ENCODE measurements at regions not wholly inside any gene's neighbourhood (a gene's known extent, or its start where the extent isn't known, plus 50 kb on each side); places are given as distances from the start of the nearest gene placed in this dataset.

DNA sequence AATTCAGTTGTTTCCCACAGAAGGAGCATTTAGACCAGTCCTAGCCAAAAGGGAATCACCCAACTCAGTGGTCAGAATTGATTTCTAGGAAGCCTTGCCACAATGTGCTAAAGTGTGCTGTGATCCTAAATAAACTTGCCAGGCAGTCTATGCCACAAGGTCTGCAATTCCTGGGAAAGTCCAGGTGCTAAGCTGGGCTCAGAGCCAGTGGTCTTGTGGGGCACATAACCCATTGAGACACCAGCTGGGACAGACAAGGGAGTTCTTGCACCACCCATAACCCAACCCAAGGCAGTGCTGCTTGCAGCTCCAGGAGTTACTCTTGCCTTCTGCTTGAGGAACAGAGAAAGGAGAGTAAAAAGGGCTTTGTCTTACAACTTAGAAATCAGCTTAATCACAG, 489.5 kb upstream of the SPRY2 start:
- H3K4me3 ChIP-seq (replicated peaks; ENCODE audit: insufficient read depth, low read length) = no peak overlapping the region
- no peak for DNase-seq (ENCODE audit: low read depth in 1 of 2, low spot score in 1 of 2)
- no peak overlapping the region for H3K27ac ChIP-seq (replicated peaks)
- TF ChIP-seq CTCF (IDR thresholded peaks at IDR 0.05; ENCODE audit: insufficient read depth, low read length) = no peak
- no peak for TF ChIP-seq POLR2AphosphoS5 (IDR thresholded peaks at IDR 0.05; ENCODE audit: low read depth)
- TF ChIP-seq REST (IDR thresholded peaks at IDR 0.05; ENCODE audit: insufficient replicate concordance, low read depth) = no peak
- no peak for TF ChIP-seq GABPA (IDR thresholded peaks at IDR 0.05; ENCODE audit: low read depth)
- no peak for TF ChIP-seq SPI1 (IDR thresholded peaks at IDR 0.05; ENCODE audit: borderline replicate concordance, low read depth)
- no peaks in the 10 kb centered on the region for H3K27me3 ChIP-seq (ENCODE audit: insufficient read depth, poor library complexity, severe bottlenecking)

- DNase-seq (ENCODE audit: low read depth in 1 of 2, low spot score in 1 of 2) = no peak
- no peak for TF ChIP-seq POLR2AphosphoS5 (IDR thresholded peaks at IDR 0.05; ENCODE audit: low read depth)
- TF ChIP-seq GABPA (IDR thresholded peaks at IDR 0.05; ENCODE audit: low read depth) = no peak
- TF ChIP-seq REST (IDR thresholded peaks at IDR 0.05; ENCODE audit: insufficient replicate concordance, low read depth) = no peak
- TF ChIP-seq CTCF (IDR thresholded peaks at IDR 0.05; ENCODE audit: insufficient read depth, low read length) = no peak
- TF ChIP-seq SPI1 (IDR thresholded peaks at IDR 0.05; ENCODE audit: borderline replicate concordance, low read depth) = no peak
- no peak overlapping the region for H3K27ac ChIP-seq (replicated peaks)
- H3K4me3 ChIP-seq (replicated peaks; ENCODE audit: insufficient read depth, low read length) = no peak overlapping the region
- no peaks in the 10 kb centered on the region for H3K27me3 ChIP-seq (ENCODE audit: insufficient read depth, poor library complexity, severe bottlenecking)
These were observed 487.8 kb upstream of the SPRY2 start for GRCh38 chr13:80828759-80829158.

DNA sequence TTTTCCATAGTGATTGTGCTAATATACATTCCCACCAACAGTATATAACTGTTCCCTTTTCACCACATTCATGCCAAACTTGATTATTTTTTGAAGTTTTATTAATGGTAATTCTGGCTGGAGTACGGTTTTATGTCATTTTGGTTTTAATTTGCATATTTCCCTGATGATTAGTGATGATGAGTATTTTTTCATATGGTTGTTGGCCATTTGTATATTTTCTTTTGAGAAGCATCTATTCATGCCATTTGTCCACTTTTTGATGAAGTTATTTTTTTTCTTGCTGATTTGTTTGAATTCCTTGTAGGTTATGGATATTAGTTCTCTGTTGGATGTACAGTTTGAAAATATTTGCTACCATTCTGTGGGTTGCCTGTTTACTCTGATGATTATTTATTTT, 484.4 kb upstream of the SPRY2 start:
- H3K27me3 ChIP-seq (ENCODE audit: insufficient read depth, poor library complexity, severe bottlenecking) = no peaks in the 10 kb centered on the region
- no peak overlapping the region for H3K4me3 ChIP-seq (replicated peaks; ENCODE audit: insufficient read depth, low read length)
- H3K27ac ChIP-seq (replicated peaks) = no peak overlapping the region
- no peak for DNase-seq (ENCODE audit: low read depth in 1 of 2, low spot score in 1 of 2)
- no peak for TF ChIP-seq POLR2AphosphoS5 (IDR thresholded peaks at IDR 0.05; ENCODE audit: low read depth)
- no peak for TF ChIP-seq REST (IDR thresholded peaks at IDR 0.05; ENCODE audit: insufficient replicate concordance, low read depth)
- no peak for TF ChIP-seq CTCF (IDR thresholded peaks at IDR 0.05; ENCODE audit: insufficient read depth, low read length)
- TF ChIP-seq GABPA (IDR thresholded peaks at IDR 0.05; ENCODE audit: low read depth) = no peak

Data from HL-60 (cell line).